NCI-H146 treated with DMSO at 0.1 percent for 48 hours (cell line): ENCODE measurements at regions not wholly inside any gene's neighbourhood (a gene's known extent, or its start where the extent isn't known, plus 50 kb on each side); places are given as distances from the start of the nearest gene placed in this dataset.

Experiments
- DNase-seq: peaks from one replicate; lab custom pipeline; 2025; ENCODE audit not compliant: unreplicated experiment; lab: John Stamatoyannopoulos, UW

DNA sequence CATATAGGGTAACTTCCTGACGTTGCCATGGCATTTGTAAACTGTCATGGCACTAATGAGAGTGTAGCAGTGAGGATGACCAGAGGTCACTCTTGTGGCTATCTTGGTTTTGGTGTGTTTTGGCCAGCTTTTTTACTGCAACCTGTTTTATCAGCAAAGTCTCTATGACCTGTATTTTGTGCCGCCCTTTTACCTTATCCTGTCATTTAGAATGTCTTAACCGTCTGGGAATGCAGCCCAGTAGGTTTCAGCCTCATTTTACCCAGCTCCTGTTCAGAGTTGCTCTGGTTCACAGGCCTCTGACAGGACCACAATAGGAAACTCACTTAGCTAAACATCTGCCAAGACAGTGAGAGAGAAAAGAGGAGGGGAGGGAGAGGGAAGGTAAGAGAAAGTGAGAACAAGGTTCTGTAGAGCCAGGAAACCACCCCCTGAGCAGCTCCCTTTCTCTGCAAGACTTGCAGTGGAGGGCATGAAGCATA, 64.8 kb upstream of the PLEKHG3 start:
- no peak for DNase-seq

DNA sequence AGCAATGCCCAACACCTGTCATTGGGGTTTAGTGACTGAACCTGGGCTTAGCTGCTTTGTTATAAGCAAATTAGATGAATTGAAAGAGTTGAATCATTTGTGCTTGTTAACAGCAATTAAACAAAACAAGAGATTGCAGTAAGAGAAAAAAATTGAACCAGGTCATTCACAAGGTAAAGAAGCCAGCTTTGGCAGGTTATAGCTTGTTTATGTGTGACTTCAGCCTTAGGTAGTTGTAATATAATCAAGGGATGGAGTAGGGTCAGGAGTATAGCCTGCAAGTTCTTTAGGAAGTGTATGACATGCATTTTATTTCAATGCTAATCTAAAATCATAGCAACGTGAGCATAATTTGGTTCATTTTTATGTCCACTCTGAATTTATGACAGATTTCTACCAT, 63.4 kb upstream of the PLEKHG3 start:
- DNase-seq, result no peak

DNA sequence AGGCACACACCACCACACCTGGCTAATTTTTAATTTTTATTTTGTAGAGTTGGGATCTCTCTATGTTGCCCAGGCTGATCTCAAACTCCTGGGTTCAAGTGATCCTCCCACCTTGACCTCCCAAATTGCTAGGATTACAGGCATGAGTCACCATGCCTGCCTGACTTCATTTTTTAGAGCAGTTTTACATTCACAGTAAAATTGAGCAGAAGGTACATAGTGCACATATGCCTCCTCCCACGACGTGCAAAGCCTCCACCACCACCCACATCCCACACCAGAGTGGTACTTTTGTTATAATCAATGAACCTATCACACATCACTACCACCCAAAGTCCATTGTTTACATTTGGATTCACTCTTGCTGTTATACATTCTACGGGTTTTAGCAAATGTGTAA, 62.5 kb upstream of the PLEKHG3 start:
- DNase-seq, result no peak

DNA sequence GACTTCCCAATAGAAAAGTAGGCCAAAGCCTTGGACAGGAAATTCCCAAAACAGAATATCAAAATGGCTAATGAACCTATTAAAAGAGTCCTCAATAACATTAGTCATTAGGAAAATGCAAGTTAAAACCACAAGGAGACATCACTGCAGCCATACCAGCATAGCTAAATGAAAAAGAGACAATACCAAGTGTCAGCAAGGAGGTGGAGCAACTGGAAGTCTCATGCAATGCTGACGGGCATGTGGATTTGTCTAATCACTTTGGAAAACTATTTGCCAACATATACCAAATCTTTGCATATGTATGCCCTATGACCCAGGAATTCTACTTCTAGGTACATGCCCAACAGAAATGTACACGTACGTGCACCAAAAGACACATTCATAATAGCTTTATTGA, 60.5 kb upstream of the PLEKHG3 start:
- no peak for DNase-seq

DNA sequence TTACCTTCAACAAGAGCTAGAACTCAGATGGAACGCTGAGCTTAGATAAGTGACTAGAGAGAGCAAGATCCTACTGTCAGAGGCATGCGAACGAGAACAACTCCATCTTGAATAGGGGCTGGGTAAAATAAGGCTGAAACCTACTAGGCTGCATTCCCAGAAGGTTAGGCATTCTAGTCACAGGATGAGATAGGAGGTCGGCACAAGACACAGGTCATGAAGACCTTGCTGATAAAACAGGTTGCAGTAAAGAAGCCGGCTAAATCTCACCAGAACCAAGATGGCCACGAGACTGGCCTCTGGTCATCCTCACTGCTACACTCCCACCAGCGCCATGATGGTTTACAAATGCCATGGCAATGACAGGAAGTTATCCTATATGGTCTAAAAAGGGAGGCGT, 59.6 kb upstream of the PLEKHG3 start:
- DNase-seq, result no peak

DNA sequence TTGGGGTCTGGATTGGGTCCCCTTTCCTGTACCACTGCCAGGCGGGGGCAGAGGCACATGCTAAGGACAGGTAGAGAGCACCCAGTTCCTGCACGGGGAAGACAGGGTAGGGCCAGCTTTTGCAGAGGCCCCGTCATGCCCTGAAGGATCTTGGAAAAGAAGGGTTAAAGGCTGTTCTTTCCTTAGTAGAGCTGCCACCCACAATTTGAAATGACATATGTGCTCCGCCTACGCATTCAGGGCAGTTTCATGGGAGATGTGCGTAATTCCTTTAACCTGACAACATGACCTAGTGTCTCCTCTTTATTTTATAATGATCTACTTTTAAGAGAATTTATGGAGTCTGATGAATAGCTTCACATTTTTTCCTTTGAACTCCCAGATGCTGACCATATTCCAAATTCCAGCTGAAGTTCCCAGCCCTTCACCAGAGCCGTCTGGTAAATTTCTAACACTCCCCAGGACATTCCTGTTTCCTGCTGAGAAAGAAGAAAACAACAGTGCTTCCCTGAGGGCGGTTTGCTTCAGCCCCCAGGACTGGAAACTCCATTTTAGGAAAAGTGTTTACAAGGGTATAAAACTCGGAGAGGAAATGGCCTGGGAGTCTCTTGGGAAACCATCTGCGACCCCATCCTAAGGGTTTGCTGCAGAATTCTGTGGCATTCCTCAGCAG, 58.9 kb upstream of the PLEKHG3 start:
- no peak for DNase-seq

DNA sequence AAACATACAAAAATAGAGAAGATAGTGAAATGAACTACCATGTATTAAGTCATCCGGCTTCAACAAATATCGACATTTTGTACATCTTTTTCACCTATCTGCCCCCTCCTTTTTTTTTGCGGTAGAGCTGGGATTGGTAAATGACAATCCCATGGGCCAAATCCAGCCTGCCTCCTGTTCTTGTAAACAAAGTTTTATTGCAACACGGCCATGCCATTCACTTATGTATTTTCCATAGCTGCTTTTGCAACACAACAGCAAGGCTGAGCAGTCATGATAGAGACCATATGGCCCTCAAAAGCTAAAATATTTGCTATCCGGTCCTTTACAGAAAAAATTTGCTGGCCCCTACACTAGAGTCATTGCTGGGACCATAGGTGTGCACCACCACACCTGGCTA, 58.1 kb upstream of the PLEKHG3 start:
- DNase-seq, result no peak

DNA sequence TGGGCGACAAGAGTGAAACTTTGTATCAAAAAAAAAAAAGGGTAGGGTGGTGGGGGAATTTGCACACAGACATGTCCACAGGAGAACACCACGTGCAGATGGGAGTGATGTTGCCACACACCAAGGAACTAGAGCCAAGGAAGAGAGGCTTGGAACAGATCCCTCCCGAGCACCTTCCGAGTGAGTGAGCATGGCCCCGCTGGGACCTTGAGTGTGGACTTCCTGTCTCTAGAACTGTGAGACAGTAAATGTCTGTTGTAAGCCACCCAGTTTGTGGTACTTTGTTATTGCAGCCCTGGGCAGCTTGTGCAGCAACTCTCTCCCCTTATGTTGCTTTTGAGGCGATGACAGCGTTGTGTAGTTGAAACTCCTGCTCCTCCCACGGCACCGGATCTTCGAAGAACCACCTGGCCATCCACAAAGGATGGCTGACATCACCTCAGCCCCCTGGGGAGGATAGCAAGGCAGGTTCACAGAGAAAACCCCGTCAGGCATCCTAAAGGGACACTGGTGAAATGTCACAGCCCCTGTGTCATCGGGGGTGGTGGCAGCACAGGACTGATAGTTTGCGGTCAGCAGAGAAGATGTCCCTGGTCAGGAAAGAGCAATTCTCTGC, 54.7 kb upstream of the PLEKHG3 start:
- DNase-seq, result peak; percentile 38

DNA sequence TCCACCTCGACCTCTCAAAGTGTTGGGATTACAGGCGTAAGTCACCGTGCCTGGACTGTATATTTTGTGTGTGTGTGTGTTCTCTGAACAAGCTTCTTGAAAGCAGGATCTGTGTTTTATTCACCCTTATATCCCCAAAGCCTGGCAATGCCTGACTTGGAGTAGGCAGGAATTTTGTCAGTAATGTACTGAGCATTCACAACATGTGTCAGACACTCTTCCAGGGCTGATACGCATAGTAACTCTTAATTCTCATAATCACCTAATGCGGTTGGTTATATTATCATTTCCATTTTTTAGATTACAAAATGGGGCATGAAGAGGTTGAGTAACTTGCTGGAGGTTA, 50.4 kb upstream of the PLEKHG3 start:
- no peak for DNase-seq

DNA sequence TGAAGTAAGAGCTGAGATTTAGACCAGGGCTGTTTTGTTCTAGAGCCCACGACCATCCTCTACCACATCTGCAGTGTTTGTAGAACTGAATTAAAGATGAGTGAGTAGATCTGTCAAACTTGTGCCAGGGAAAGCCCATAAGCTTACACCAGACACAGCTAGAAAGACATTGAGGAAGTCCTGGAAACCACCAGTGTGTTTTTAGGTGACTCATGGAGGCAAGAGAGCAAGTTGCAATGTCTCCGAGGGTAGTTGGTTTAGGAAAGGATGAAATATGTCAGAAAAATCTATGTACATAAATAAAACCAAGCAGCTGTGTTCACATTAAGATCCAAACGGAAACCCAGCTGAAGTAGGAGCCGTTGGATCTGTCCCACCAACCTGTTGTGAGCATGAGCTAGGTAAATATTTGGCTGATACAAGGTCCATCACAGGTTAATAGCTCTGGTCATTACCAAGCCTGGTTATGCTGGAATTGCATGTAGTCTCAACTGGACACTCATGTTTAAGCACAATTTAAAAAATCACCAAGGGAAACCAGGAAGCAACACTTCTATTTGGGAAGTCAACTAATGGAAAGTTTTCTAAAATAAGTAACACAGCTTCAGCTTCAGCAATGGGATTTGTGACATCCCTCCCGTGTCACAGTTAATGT, 49.9 kb upstream of the PLEKHG3 start:
- peak; percentile 23 for DNase-seq
